Activated T-helper 17 cell treated with anti-CD3 and anti-CD28 coated beads, Interleukin-2, amount 50 U/mL, for 72 hours (primary cell): ENCODE measurements at regions not wholly inside any gene's neighbourhood (a gene's known extent, or its start where the extent isn't known, plus 50 kb on each side); places are given as distances from the start of the nearest gene placed in this dataset.

Experiments
- ATAC-seq: fragments of 150-1000 bp; cut with Tn5 transposase; replicated peaks from 2 replicates; pipeline ENCODE4 v1.10.0; 2021; ENCODE audit warnings: mild to moderate bottlenecking, moderate library complexity
- H3K27ac Mint-ChIP-seq: one replicate; pipeline ENCODE4 v1.8.0; 2022; ENCODE audit warnings: mixed read lengths
- H3K27me3 Mint-ChIP-seq: one replicate; pipeline ENCODE4 v1.8.0; 2022; ENCODE audit warnings: mixed read lengths
- H3K36me3 Mint-ChIP-seq: one replicate; pipeline ENCODE4 v1.8.0; 2022; ENCODE audit warnings: low read depth, mild to moderate bottlenecking, mixed read lengths
- H3K4me1 Mint-ChIP-seq: one replicate; pipeline ENCODE4 v1.8.0; 2022; ENCODE audit warnings: mixed read lengths
- H3K4me3 Mint-ChIP-seq: one replicate; pipeline ENCODE4 v1.8.0; 2022; ENCODE audit warnings: mild to moderate bottlenecking, mixed read lengths
- H3K9me3 Mint-ChIP-seq: one replicate; pipeline ENCODE4 v1.8.0; 2022; ENCODE audit warnings: mixed read lengths

GRCh38 chr3:105923140-105923539, 54.3 kb upstream of the CBLB start:
- Mint-ChIP-seq H3K4me3 (no peak overlapping the region), H3K4me1 (no peaks in the 10 kb centered on the region), H3K27me3 (no peaks in the 10 kb centered on the region), H3K9me3 (peaks cover 10% of the 10 kb centered on the region), H3K27ac (no peak overlapping the region), H3K36me3 (no peaks in the 10 kb centered on the region)
- ATAC-seq = no peak

GRCh38 chr3:105927741-105928140, 58.9 kb upstream of the CBLB start:
- Mint-ChIP-seq H3K36me3 (no peaks in the 10 kb centered on the region), H3K4me3 (no peak overlapping the region), H3K27ac (no peak overlapping the region)

GRCh38 chr3:105930733-105931132, 61.9 kb upstream of the CBLB start:
- Mint-ChIP-seq H3K27me3 (no peaks in the 10 kb centered on the region), H3K4me1 (no peaks in the 10 kb centered on the region), H3K36me3 (no peaks in the 10 kb centered on the region), H3K27ac (no peak overlapping the region), H3K9me3 (no peaks in the 10 kb centered on the region), H3K4me3 (no peak overlapping the region)
- ATAC-seq = no peak

More at GRCh38 chr3:105927741-105928140, 58.9 kb upstream of the CBLB start:
- no peaks in the 10 kb centered on the region for H3K9me3 Mint-ChIP-seq
- no peaks in the 10 kb centered on the region for H3K27me3 Mint-ChIP-seq
- H3K4me1 Mint-ChIP-seq = no peaks in the 10 kb centered on the region
- ATAC-seq = no peak

GRCh38 chr3:105931500-105931899, 62.7 kb upstream of the CBLB start:
- no peaks in the 10 kb centered on the region for H3K36me3 Mint-ChIP-seq
- no peak for ATAC-seq
- H3K9me3 Mint-ChIP-seq = no peaks in the 10 kb centered on the region
- no peak overlapping the region for H3K4me3 Mint-ChIP-seq
- no peaks in the 10 kb centered on the region for H3K4me1 Mint-ChIP-seq
- no peaks in the 10 kb centered on the region for H3K27me3 Mint-ChIP-seq
- H3K27ac Mint-ChIP-seq = no peak overlapping the region

- no peaks in the 10 kb centered on the region for H3K27me3 Mint-ChIP-seq
- no peaks in the 10 kb centered on the region for H3K9me3 Mint-ChIP-seq
- H3K4me3 Mint-ChIP-seq = no peak overlapping the region
- no peaks in the 10 kb centered on the region for H3K4me1 Mint-ChIP-seq
- no peak overlapping the region for H3K27ac Mint-ChIP-seq
- H3K36me3 Mint-ChIP-seq = no peaks in the 10 kb centered on the region
- ATAC-seq = no peak
These were observed 65.1 kb upstream of the CBLB start for GRCh38 chr3:105933871-105934270.

GRCh38 chr3:105938101-105938500, 69.3 kb upstream of the CBLB start:
- Mint-ChIP-seq H3K9me3 (no peaks in the 10 kb centered on the region), H3K36me3 (no peaks in the 10 kb centered on the region), H3K27me3 (no peaks in the 10 kb centered on the region), H3K4me3 (no peak overlapping the region), H3K4me1 (no peaks in the 10 kb centered on the region), H3K27ac (no peak overlapping the region)
- no peak for ATAC-seq

GRCh38 chr3:105938806-105939205, 70.0 kb upstream of the CBLB start:
- Mint-ChIP-seq H3K9me3 (no peaks in the 10 kb centered on the region), H3K4me3 (no peak overlapping the region), H3K27ac (no peak overlapping the region), H3K27me3 (no peaks in the 10 kb centered on the region), H3K4me1 (no peaks in the 10 kb centered on the region), H3K36me3 (no peaks in the 10 kb centered on the region)
- no peak for ATAC-seq

GRCh38 chr3:105944276-105944675, 75.5 kb upstream of the CBLB start:
- Mint-ChIP-seq H3K4me3 (no peak overlapping the region), H3K27ac (no peak overlapping the region), H3K27me3 (no peaks in the 10 kb centered on the region), H3K4me1 (no peaks in the 10 kb centered on the region), H3K9me3 (no peaks in the 10 kb centered on the region), H3K36me3 (no peaks in the 10 kb centered on the region)
- ATAC-seq = no peak

- Mint-ChIP-seq H3K9me3 (no peaks in the 10 kb centered on the region), H3K4me1 (no peaks in the 10 kb centered on the region), H3K36me3 (no peaks in the 10 kb centered on the region), H3K27ac (no peak overlapping the region), H3K4me3 (no peak overlapping the region), H3K27me3 (no peaks in the 10 kb centered on the region)
- no peak for ATAC-seq
These were observed 75.9 kb upstream of the CBLB start for GRCh38 chr3:105944721-105945120.

GRCh38 chr3:105948101-105948500, 79.3 kb upstream of the CBLB start:
- no peaks in the 10 kb centered on the region for H3K36me3 Mint-ChIP-seq
- ATAC-seq = no peak
- no peak overlapping the region for H3K4me3 Mint-ChIP-seq
- H3K9me3 Mint-ChIP-seq = no peaks in the 10 kb centered on the region
- H3K27ac Mint-ChIP-seq = no peak overlapping the region
- H3K27me3 Mint-ChIP-seq = no peaks in the 10 kb centered on the region
- H3K4me1 Mint-ChIP-seq = no peaks in the 10 kb centered on the region

- Mint-ChIP-seq H3K4me3 (no peak overlapping the region), H3K27ac (no peak overlapping the region), H3K4me1 (no peaks in the 10 kb centered on the region), H3K9me3 (no peaks in the 10 kb centered on the region), H3K27me3 (no peaks in the 10 kb centered on the region), H3K36me3 (no peaks in the 10 kb centered on the region)
- ATAC-seq = no peak
These were observed 82.2 kb upstream of the CBLB start for GRCh38 chr3:105950881-105951600.

- no peaks in the 10 kb centered on the region for H3K27me3 Mint-ChIP-seq
- no peak overlapping the region for H3K4me3 Mint-ChIP-seq
- H3K27ac Mint-ChIP-seq = no peak overlapping the region
- H3K9me3 Mint-ChIP-seq = no peaks in the 10 kb centered on the region
- no peak for ATAC-seq
- no peaks in the 10 kb centered on the region for H3K36me3 Mint-ChIP-seq
- H3K4me1 Mint-ChIP-seq = no peaks in the 10 kb centered on the region
These were observed 85.0 kb upstream of the CBLB start for GRCh38 chr3:105953831-105954230.

- Mint-ChIP-seq H3K27me3 (no peaks in the 10 kb centered on the region), H3K4me1 (no peaks in the 10 kb centered on the region), H3K36me3 (no peaks in the 10 kb centered on the region), H3K4me3 (no peak overlapping the region), H3K27ac (no peak overlapping the region), H3K9me3 (no peaks in the 10 kb centered on the region)
- ATAC-seq = no peak
These were observed 87.5 kb upstream of the CBLB start for GRCh38 chr3:105956306-105956705.

GRCh38 chr3:105957722-105958121, 88.9 kb upstream of the CBLB start:
- H3K9me3 Mint-ChIP-seq = no peaks in the 10 kb centered on the region
- H3K27me3 Mint-ChIP-seq = no peaks in the 10 kb centered on the region
- H3K4me3 Mint-ChIP-seq = no peak overlapping the region
- no peak overlapping the region for H3K27ac Mint-ChIP-seq
- ATAC-seq = no peak
- H3K36me3 Mint-ChIP-seq = no peaks in the 10 kb centered on the region
- no peaks in the 10 kb centered on the region for H3K4me1 Mint-ChIP-seq

- no peaks in the 10 kb centered on the region for H3K36me3 Mint-ChIP-seq
- H3K4me1 Mint-ChIP-seq = no peaks in the 10 kb centered on the region
- H3K4me3 Mint-ChIP-seq = no peak overlapping the region
- H3K27me3 Mint-ChIP-seq = no peaks in the 10 kb centered on the region
- H3K27ac Mint-ChIP-seq = peak overlapping the region; percentile 40
- ATAC-seq = no peak
- H3K9me3 Mint-ChIP-seq = no peaks in the 10 kb centered on the region
These were observed 89.6 kb upstream of the CBLB start for GRCh38 chr3:105958237-105959000.
